GM12874 (cell line): ENCODE measurements at regions not wholly inside any gene's neighbourhood (a gene's known extent, or its start where the extent isn't known, plus 50 kb on each side); places are given as distances from the start of the nearest gene placed in this dataset.

Experiments used
- TF ChIP-seq, protein P1 (sequence below): IDR thresholded peaks from 2 replicates; pipeline ENCODE4 v1.5.1; 2011; ENCODE audit warnings: low read depth, mild to moderate bottlenecking, control low read depth, low read length, moderate library complexity; ENCODE audit not compliant: insufficient read depth

DNA sequence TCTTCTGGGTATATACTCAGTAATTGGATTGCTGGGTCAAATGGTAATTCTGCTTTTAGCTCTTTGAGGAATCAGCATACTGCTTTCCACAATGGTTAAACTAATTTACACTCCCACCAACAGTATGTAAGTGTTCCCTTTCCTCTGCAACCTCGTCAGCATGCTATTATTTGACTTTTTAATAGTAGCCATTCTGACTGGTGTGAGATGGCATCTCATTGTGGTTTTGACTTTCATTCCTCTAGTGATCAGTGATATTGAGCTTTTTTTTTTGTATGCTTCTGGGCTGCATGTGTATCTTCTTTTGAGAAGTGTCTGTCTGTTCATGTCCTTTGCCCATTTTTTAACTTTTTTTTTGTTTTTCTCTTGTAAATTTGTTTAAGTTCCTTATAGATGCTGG, 279.4 kb downstream of the PTGER3 start:
- TF ChIP-seq, protein P1, sequence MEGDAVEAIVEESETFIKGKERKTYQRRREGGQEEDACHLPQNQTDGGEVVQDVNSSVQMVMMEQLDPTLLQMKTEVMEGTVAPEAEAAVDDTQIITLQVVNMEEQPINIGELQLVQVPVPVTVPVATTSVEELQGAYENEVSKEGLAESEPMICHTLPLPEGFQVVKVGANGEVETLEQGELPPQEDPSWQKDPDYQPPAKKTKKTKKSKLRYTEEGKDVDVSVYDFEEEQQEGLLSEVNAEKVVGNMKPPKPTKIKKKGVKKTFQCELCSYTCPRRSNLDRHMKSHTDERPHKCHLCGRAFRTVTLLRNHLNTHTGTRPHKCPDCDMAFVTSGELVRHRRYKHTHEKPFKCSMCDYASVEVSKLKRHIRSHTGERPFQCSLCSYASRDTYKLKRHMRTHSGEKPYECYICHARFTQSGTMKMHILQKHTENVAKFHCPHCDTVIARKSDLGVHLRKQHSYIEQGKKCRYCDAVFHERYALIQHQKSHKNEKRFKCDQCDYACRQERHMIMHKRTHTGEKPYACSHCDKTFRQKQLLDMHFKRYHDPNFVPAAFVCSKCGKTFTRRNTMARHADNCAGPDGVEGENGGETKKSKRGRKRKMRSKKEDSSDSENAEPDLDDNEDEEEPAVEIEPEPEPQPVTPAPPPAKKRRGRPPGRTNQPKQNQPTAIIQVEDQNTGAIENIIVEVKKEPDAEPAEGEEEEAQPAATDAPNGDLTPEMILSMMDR, result no peak

DNA sequence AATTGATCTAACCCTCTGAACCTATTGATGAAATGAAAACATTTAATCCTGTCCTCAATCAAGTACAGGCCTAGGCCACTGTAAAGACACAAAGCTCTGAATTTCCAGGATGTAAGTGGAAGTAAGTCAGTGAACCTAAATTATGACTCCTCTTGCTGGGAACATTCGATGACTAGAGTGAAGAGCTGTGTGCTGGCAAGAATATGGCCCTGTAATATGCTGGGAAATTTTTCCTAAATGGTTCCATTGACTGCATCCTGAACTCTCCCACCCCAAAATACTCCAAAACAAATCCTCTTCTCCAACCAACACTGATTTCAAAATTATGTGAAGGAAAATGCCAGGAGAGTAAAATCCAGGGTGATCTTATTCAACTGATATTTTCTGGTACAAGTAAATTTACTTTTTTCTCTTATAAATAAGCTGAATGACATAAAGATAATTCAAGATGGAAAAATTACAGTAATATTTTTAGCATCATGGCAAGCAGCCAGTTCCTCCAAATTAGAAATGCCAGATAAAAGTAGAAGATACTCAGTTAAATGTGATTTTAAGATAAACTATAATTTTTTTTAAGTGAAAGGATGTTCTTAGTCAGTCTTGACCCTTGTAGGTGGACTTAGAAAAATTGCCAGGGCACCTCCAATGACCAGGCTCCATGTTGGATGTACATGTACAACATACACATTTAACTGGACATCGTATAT, 269.4 kb downstream of the PTGER3 start:
- TF ChIP-seq, protein P1, result no peak

DNA sequence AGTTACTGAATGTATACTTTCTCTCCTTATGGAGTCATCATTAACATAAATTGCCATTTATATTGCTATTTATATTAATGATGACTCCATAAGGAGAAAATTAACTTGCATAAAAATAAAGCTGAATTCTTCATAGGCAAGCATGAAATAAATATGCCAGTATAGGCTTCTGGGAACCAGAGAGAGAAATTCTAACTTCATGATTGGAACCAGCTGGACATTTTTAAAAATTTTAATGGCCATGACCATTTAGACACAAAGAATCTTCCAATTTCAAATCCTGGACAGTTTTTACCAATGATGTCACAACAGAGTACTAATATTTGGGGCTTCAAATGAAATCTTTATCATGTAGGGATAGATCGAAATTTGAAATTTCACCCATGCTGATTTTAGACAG, 268.7 kb downstream of the PTGER3 start:
- TF ChIP-seq, protein P1, result no peak

DNA sequence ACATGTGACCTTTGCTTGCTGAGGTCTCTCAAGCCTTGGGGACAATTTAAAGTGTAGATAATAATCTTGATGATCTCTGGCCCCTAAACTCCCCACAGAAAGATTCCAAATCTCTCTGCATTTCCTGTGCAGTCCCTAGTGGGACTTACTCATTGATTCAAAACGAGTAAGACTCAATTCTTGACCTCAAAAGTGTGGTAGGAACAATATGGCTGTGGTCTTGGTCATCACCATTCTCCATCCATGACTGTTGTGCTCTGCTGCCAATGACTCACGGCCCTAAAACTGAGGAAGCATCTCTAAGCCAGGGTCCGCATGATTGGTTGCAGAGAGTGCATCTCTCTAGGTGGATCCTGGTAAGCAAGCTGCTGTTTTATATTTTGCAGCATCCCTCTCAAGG, 268.0 kb downstream of the PTGER3 start:
- TF ChIP-seq, protein P1, result no peak

DNA sequence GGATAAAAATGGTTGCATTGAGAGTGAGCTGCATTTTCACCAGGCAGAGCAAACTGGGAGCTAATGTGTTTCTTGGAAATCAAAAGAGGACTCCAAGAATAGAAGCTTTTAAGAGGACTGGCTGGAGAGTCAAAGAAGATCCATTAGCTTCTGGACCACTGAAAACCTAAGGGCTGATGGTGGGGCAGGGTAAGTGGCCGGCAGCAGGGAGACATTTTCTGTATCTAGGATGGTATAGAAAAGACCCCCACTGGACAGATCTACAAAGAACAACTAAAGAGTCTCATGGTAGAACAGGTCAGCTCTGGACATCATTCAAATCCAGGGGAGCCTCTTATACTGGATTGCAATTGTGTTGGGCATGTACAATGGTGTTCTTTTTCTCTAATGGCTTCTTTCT, 262.3 kb downstream of the PTGER3 start:
- TF ChIP-seq, protein P1, result no peak

DNA sequence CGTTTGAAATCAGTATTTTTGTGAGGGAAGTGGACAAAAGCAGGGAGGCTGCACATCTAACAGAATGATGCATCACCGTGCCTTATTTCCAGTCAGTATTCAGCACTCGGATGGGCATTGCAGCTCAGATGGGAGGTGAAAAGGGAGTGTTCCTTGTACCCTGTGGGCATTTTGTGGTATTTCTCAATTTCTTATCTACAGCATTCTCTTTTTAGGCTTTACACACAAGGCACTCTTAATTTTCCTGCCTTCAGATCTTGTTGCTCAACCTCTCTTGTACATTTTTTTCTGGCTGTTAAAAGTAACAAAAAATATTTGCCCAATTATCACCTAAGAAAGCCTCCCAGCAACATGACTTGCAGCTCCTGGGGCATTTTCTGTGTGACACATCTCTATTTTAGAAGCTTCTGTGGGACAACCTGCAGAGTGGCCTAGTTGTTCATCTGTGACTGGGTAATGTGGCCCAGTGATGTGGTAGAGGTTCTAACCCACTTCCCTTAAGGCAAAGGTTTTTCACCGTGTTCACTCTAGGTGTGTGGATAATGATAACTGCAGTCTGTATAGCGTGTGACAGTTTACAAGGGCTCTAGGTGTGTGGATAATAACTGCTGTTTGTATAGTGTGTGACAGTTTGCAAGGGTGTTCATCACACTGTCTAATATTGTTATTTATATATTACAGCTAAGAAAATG, 257.2 kb downstream of the PTGER3 start:
- TF ChIP-seq, protein P1, result no peak

DNA sequence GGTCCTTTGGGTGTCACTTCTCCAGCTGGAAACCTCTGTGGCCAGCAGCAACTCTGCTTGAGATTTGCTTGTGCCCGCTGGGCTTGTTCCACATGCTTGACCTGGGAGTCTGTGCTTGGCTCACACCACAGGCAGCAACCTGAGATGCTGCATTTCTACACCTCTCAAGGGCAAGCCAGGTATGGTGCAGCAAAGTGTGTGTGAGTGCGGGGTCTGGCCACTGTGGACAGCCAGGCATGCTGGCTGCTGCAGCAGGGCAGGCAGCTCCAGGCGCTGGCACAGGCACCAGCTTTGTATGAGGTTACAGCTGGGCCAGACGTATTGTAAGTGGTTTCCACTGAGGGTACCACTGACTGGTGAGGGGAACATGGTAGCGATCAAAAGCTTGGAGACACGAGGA, 242.0 kb downstream of the PTGER3 start:
- TF ChIP-seq, protein P1, result no peak
